ENCODE measurements at regions not wholly inside any gene's neighbourhood (a gene's known extent, or its start where the extent isn't known, plus 50 kb on each side); places are given as distances from the start of the nearest gene placed in this dataset.

GRCh38 chr5:13601112-13601511 lies 343.4 kb downstream of the DNAH5 start:
- TF ChIP-seq ZNF660 (tag by site-specific recombination; IDR thresholded peaks at IDR 0.05) = no peak
- no peak for TF ChIP-seq ZSCAN18 (tag by site-specific recombination; IDR thresholded peaks at IDR 0.05)
- no peak for TF ChIP-seq ZNF792 (tag by site-specific recombination; IDR thresholded peaks at IDR 0.05)
- no peak for TF ChIP-seq ZNF426 (tag by site-specific recombination; IDR thresholded peaks at IDR 0.05)
- no peak for TF ChIP-seq ZNF146 (tag by site-specific recombination; IDR thresholded peaks at IDR 0.05)
- no peak for TF ChIP-seq ZNF629 (tag by site-specific recombination; IDR thresholded peaks at IDR 0.05)
- TF ChIP-seq SP3 (tag by site-specific recombination; IDR thresholded peaks at IDR 0.05) = no peak
- TF ChIP-seq ZNF174 (tag by site-specific recombination; IDR thresholded peaks at IDR 0.05) = no peak
- TF ChIP-seq, protein P1, sequence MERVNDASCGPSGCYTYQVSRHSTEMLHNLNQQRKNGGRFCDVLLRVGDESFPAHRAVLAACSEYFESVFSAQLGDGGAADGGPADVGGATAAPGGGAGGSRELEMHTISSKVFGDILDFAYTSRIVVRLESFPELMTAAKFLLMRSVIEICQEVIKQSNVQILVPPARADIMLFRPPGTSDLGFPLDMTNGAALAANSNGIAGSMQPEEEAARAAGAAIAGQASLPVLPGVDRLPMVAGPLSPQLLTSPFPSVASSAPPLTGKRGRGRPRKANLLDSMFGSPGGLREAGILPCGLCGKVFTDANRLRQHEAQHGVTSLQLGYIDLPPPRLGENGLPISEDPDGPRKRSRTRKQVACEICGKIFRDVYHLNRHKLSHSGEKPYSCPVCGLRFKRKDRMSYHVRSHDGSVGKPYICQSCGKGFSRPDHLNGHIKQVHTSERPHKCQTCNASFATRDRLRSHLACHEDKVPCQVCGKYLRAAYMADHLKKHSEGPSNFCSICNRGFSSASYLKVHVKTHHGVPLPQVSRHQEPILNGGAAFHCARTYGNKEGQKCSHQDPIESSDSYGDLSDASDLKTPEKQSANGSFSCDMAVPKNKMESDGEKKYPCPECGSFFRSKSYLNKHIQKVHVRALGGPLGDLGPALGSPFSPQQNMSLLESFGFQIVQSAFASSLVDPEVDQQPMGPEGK (tag by site-specific recombination; IDR thresholded peaks at IDR 0.05) = no peak
- no peak for TF ChIP-seq ZNF549 (tag by site-specific recombination; IDR thresholded peaks at IDR 0.05)
- TF ChIP-seq, protein P2, sequence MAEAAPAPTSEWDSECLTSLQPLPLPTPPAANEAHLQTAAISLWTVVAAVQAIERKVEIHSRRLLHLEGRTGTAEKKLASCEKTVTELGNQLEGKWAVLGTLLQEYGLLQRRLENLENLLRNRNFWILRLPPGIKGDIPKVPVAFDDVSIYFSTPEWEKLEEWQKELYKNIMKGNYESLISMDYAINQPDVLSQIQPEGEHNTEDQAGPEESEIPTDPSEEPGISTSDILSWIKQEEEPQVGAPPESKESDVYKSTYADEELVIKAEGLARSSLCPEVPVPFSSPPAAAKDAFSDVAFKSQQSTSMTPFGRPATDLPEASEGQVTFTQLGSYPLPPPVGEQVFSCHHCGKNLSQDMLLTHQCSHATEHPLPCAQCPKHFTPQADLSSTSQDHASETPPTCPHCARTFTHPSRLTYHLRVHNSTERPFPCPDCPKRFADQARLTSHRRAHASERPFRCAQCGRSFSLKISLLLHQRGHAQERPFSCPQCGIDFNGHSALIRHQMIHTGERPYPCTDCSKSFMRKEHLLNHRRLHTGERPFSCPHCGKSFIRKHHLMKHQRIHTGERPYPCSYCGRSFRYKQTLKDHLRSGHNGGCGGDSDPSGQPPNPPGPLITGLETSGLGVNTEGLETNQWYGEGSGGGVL (tag by site-specific recombination; IDR thresholded peaks at IDR 0.05) = no peak
- no peak for TF ChIP-seq GLIS2 (tag by site-specific recombination; IDR thresholded peaks at IDR 0.05)
- no peak for TF ChIP-seq TRIM28 (IDR thresholded peaks at IDR 0.05; ENCODE audit: borderline replicate concordance, low read length)
- no peaks in the 10 kb centered on the region for H3K9me3 ChIP-seq (ENCODE audit: control insufficient read depth, insufficient read depth, low read depth, low read length)
- H3K4me1 ChIP-seq (ENCODE audit: control insufficient read depth, insufficient read depth, low read length) = no peaks in the 10 kb centered on the region
- no peaks in the 10 kb centered on the region for H3K36me3 ChIP-seq (ENCODE audit: control insufficient read depth in 2 of 2, insufficient read depth in 1 of 2, low read length in 2 of 2)
- POLR2A ChIA-PET = no interaction called here
- no peak overlapping the region for H3K27ac ChIP-seq (ENCODE audit: extremely low read depth, low read depth, low read length)
- CTCF ChIA-PET = no interaction called here
- no peak overlapping the region for H3K4me3 ChIP-seq (ENCODE audit: low read depth, low read length)

GRCh38 chr5:13595978-13596377 lies 348.5 kb downstream of the DNAH5 start:
- no peaks in the 10 kb centered on the region for H3K4me1 ChIP-seq (ENCODE audit: control insufficient read depth, insufficient read depth, low read length)
- no peak overlapping the region for H3K4me3 ChIP-seq (ENCODE audit: low read depth, low read length)
- no peaks in the 10 kb centered on the region for H3K9me3 ChIP-seq (ENCODE audit: control insufficient read depth, insufficient read depth, low read depth, low read length)
- H3K27ac ChIP-seq (ENCODE audit: extremely low read depth, low read depth, low read length) = no peak overlapping the region
- no peak for TF ChIP-seq ZNF169 (tag by site-specific recombination; IDR thresholded peaks at IDR 0.05)
- no peak for TF ChIP-seq MZF1 (tag by site-specific recombination; IDR thresholded peaks at IDR 0.05; ENCODE audit: borderline replicate concordance)
- TF ChIP-seq ZNF707 (tag by site-specific recombination; IDR thresholded peaks at IDR 0.05) = no peak
- no peak for TF ChIP-seq ZNF350 (tag by site-specific recombination; IDR thresholded peaks at IDR 0.05)
- TF ChIP-seq SCRT1 (tag by site-specific recombination; IDR thresholded peaks at IDR 0.05; ENCODE audit: borderline replicate concordance) = no peak
- no peak for TF ChIP-seq ZNF785 (tag by site-specific recombination; IDR thresholded peaks at IDR 0.05)
- TF ChIP-seq ZFP3 (tag by site-specific recombination; IDR thresholded peaks at IDR 0.05; ENCODE audit: low read depth) = no peak
- TF ChIP-seq ZNF174 (tag by site-specific recombination; IDR thresholded peaks at IDR 0.05) = no peak
- TF ChIP-seq ZNF624 (tag by site-specific recombination; IDR thresholded peaks at IDR 0.05) = no peak
- TF ChIP-seq OSR2 (tag by site-specific recombination; IDR thresholded peaks at IDR 0.05) = no peak
- no peaks in the 10 kb centered on the region for H3K36me3 ChIP-seq (ENCODE audit: control insufficient read depth in 2 of 2, insufficient read depth in 1 of 2, low read length in 2 of 2)
- CTCF ChIA-PET = no interaction called here
- POLR2A ChIA-PET = no interaction called here
